HEK293T (cell line): ENCODE measurements at regions not wholly inside any gene's neighbourhood (a gene's known extent, or its start where the extent isn't known, plus 50 kb on each side); places are given as distances from the start of the nearest gene placed in this dataset.

ENCODE experiments used
- CTCF ChIA-PET: fragments of 350-600 bp; formaldehyde crosslinking; extraction: SDS; loops from one replicate; lab custom pipeline; 2021; ENCODE audit warnings: antibody characterized with exemption, inconsistent platforms; lab: Yijun Ruan, JAX
- POLR2A ChIA-PET: fragments of 350-600 bp; formaldehyde crosslinking; extraction: SDS; loops from one replicate; lab custom pipeline; 2020; ENCODE audit warnings: antibody characterized with exemption, inconsistent platforms; lab: Yijun Ruan, JAX
- DNase-seq: peaks from one replicate; pipeline ENCODE4 v3.0.0; 2012; ENCODE audit warnings: mixed read lengths; ENCODE audit errors: extremely low spot score
- ARNT ChIP-seq: fragments of 450-650 bp; IDR thresholded peaks from 2 replicates; pipeline ENCODE4 v1.6.1; 2017; ENCODE audit warnings: mild to moderate bottlenecking
- BHLHE40 ChIP-seq: fragments of 450-650 bp; IDR thresholded peaks from 2 replicates; pipeline ENCODE4 v1.6.1; 2016; ENCODE audit warnings: mild to moderate bottlenecking, moderate library complexity, borderline replicate concordance
- CTBP1 ChIP-seq: fragments of 450-650 bp; IDR thresholded peaks from 2 replicates; pipeline ENCODE4 v1.6.1; 2016; ENCODE audit warnings: borderline replicate concordance
- ELF4 ChIP-seq: fragments of 450-650 bp; IDR thresholded peaks from 2 replicates; pipeline ENCODE4 v1.6.1; 2017; ENCODE audit warnings: antibody characterized with exemption
- FOXA1 ChIP-seq: fragments of 450-650 bp; IDR thresholded peaks from 2 replicates; pipeline ENCODE4 v1.6.1; 2016; ENCODE audit warnings: mild to moderate bottlenecking
- FOXK2 ChIP-seq: fragments of 450-650 bp; IDR thresholded peaks from 2 replicates; pipeline ENCODE4 v1.6.1; 2016; ENCODE audit warnings: mild to moderate bottlenecking
- FOXM1 ChIP-seq: fragments of 450-650 bp; IDR thresholded peaks from 2 replicates; pipeline ENCODE4 v1.6.1; 2017; ENCODE audit warnings: mild to moderate bottlenecking, borderline replicate concordance
- HDGF ChIP-seq: fragments of 450-650 bp; IDR thresholded peaks from 2 replicates; pipeline ENCODE4 v1.6.1; 2017; ENCODE audit warnings: antibody characterized with exemption, borderline replicate concordance
- L3MBTL2 ChIP-seq: fragments of 450-650 bp; conservative IDR thresholded peaks from 2 replicates; pipeline ENCODE4 v1.6.1; 2016; ENCODE audit warnings: mild to moderate bottlenecking
- LEF1 ChIP-seq: fragments of 450-650 bp; IDR thresholded peaks from 2 replicates; pipeline ENCODE4 v1.6.1; 2017; ENCODE audit warnings: mild to moderate bottlenecking, borderline replicate concordance
- NFRKB ChIP-seq: fragments of 450-650 bp; IDR thresholded peaks from 2 replicates; pipeline ENCODE4 v1.6.1; 2016; ENCODE audit warnings: mild to moderate bottlenecking, moderate library complexity
- SP1 ChIP-seq: fragments of 450-650 bp; IDR thresholded peaks from 2 replicates; pipeline ENCODE4 v1.6.1; 2017
- SUZ12 ChIP-seq: fragments of 450-650 bp; IDR thresholded peaks from 2 replicates; pipeline ENCODE4 v1.6.1; 2016; ENCODE audit warnings: mild to moderate bottlenecking
- TARDBP ChIP-seq: fragments of 450-650 bp; IDR thresholded peaks from 2 replicates; pipeline ENCODE4 v1.6.1; 2016
- ZNF384 ChIP-seq: fragments of 450-650 bp; IDR thresholded peaks from 2 replicates; pipeline ENCODE4 v1.6.1; 2016
- TF ChIP-seq, protein P1 (sequence below): fragments of 450-650 bp; IDR thresholded peaks from 2 replicates; pipeline ENCODE4 v1.6.1; 2016

- ChIA-PET POLR2A (no interaction called here), CTCF (no interaction called here)
- no peak for TF ChIP-seq FOXK2
- no peak for DNase-seq
Measured at GRCh38 chr2:64362562-64363026, 91.4 kb upstream of the LGALSL start.

DNA sequence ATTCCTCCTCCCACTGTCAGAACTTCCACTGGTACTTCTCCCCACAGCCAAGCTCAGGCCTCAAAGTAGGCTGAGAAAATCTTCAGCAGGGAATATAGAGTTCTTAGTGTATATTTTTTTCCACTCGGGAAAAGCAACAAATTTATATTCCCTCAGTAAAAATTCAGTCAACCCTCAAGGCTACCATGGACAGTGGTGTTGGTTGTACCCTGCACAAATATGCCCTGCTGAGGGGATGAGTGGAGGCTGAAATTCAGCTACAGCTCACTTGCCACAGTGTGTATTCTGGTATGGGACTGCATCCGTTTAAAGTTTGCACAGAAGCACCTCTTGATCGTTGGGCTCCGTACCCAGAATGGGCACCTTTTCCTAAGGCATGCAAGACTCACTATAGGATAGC lies 90.8 kb upstream of the LGALSL start:
- CTCF ChIA-PET = no interaction called here

DNA sequence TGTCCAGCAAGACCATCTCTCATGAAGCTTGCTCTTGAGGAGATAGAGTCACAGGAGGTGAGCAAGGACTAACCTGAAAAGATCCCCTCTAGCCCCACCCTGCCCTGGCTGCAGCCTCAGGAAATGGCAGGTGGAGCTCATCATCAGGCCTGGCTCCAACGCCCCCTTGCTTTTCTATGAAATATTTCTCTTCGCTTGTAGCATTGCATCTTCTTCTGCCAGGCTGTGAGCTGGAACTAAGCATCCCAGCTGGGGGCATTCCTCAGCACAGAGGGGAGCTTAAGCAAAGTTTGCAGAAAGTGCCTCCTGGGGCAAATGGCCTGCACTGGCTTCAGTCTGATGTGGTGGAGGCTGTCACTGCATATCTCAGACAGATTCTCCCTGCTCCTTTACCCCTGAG lies 90.1 kb upstream of the LGALSL start:
- CTCF ChIA-PET = no interaction called here

More for the DNA sequence above, 90.8 kb upstream of the LGALSL start:
- no peak for DNase-seq
- POLR2A ChIA-PET = no interaction called here
- no peak for TF ChIP-seq BHLHE40
- no peak for TF ChIP-seq SUZ12
- no peak for TF ChIP-seq FOXA1
- TF ChIP-seq FOXK2 = no peak
- no peak for TF ChIP-seq HDGF
- no peak for TF ChIP-seq ZNF384
- TF ChIP-seq ELF4 = no peak
- TF ChIP-seq, protein P1, sequence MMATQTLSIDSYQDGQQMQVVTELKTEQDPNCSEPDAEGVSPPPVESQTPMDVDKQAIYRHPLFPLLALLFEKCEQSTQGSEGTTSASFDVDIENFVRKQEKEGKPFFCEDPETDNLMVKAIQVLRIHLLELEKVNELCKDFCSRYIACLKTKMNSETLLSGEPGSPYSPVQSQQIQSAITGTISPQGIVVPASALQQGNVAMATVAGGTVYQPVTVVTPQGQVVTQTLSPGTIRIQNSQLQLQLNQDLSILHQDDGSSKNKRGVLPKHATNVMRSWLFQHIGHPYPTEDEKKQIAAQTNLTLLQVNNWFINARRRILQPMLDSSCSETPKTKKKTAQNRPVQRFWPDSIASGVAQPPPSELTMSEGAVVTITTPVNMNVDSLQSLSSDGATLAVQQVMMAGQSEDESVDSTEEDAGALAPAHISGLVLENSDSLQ = no peak
- TF ChIP-seq FOXM1 = no peak
- no peak for TF ChIP-seq TARDBP
- no peak for TF ChIP-seq LEF1
- TF ChIP-seq CTBP1 = no peak
- no peak for TF ChIP-seq ARNT
- no peak for TF ChIP-seq SP1
- TF ChIP-seq L3MBTL2 = no peak
- no peak for TF ChIP-seq NFRKB

GRCh38 chr2:64367444-64368232 lies 86.3 kb upstream of the LGALSL start:
- DNase-seq = no peak
- POLR2A ChIA-PET = interaction anchor here (0.7 kb wide), 1 partner anchor 52 kb away, joined by 3 read pairs; no protein-coding TSS in a partner anchor
- CTCF ChIA-PET = no interaction called here
- TF ChIP-seq FOXK2 = no peak
- TF ChIP-seq SP1 = no peak
- no peak for TF ChIP-seq ELF4
- TF ChIP-seq, protein P1 = no peak
- TF ChIP-seq L3MBTL2 = no peak
- no peak for TF ChIP-seq FOXM1
- TF ChIP-seq BHLHE40 = no peak
- TF ChIP-seq HDGF = no peak
- TF ChIP-seq FOXA1 = no peak
- no peak for TF ChIP-seq SUZ12
- no peak for TF ChIP-seq TARDBP
- TF ChIP-seq CTBP1 = no peak
- TF ChIP-seq LEF1 = no peak
- TF ChIP-seq ARNT = no peak
- TF ChIP-seq NFRKB = no peak
- TF ChIP-seq ZNF384 = no peak

More for the DNA sequence above, 90.1 kb upstream of the LGALSL start:
- POLR2A ChIA-PET = no interaction called here
- no peak for TF ChIP-seq FOXA1
- no peak for TF ChIP-seq BHLHE40
- no peak for TF ChIP-seq HDGF
- no peak for TF ChIP-seq NFRKB
- TF ChIP-seq ELF4 = no peak
- TF ChIP-seq CTBP1 = no peak
- no peak for TF ChIP-seq TARDBP
- TF ChIP-seq ZNF384 = no peak
- TF ChIP-seq L3MBTL2 = no peak
- TF ChIP-seq, protein P1 = no peak
- no peak for TF ChIP-seq LEF1
- no peak for TF ChIP-seq SP1
- TF ChIP-seq ARNT = no peak
- TF ChIP-seq FOXM1 = no peak
- TF ChIP-seq FOXK2 = no peak
- no peak for TF ChIP-seq SUZ12
- no peak for DNase-seq

DNA sequence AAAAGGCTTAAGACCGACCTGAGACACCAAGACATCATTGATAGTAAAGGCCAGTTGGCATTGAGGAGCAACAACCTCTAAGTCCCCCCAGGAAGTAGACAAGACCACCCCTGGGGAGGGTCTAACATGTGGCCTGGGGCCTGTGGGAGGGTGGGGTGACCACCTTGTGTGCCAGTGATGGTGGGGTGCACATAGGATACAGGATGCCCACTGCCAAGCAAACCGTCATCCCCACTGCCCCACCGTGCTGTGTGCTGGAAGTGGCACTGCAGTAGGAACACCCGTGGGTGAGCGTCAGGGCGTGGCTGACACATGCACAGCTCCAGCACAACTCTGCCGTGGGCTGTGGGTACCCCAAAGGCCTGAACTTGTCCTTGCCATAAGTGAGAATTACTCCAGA lies 84.3 kb upstream of the LGALSL start:
- DNase-seq = no peak
- ChIA-PET POLR2A (no interaction called here), CTCF (no interaction called here)
- no peak for TF ChIP-seq FOXK2
- TF ChIP-seq SP1 = no peak
- TF ChIP-seq TARDBP = no peak
- no peak for TF ChIP-seq FOXA1
- no peak for TF ChIP-seq ELF4
- TF ChIP-seq LEF1 = no peak
- TF ChIP-seq BHLHE40 = no peak
- TF ChIP-seq NFRKB = no peak
- TF ChIP-seq SUZ12 = no peak
- TF ChIP-seq HDGF = no peak

GRCh38 chr2:64371727-64372126 lies 82.2 kb upstream of the LGALSL start:
- CTCF ChIA-PET = no interaction called here
- TF ChIP-seq TARDBP (no peak), CTBP1 (no peak), FOXA1 (no peak), LEF1 (no peak), SUZ12 (no peak), ZNF384 (no peak), ELF4 (no peak), BHLHE40 (no peak), L3MBTL2 (no peak), ARNT (no peak), SP1 (no peak), FOXM1 (no peak), HDGF (no peak), FOXK2 (no peak), NFRKB (no peak)
- TF ChIP-seq, protein P1 = no peak
- POLR2A ChIA-PET = no interaction called here
- DNase-seq = no peak
